ENCODE measurements at regions not wholly inside any gene's neighbourhood (a gene's known extent, or its start where the extent isn't known, plus 50 kb on each side); places are given as distances from the start of the nearest gene placed in this dataset.

DNA sequence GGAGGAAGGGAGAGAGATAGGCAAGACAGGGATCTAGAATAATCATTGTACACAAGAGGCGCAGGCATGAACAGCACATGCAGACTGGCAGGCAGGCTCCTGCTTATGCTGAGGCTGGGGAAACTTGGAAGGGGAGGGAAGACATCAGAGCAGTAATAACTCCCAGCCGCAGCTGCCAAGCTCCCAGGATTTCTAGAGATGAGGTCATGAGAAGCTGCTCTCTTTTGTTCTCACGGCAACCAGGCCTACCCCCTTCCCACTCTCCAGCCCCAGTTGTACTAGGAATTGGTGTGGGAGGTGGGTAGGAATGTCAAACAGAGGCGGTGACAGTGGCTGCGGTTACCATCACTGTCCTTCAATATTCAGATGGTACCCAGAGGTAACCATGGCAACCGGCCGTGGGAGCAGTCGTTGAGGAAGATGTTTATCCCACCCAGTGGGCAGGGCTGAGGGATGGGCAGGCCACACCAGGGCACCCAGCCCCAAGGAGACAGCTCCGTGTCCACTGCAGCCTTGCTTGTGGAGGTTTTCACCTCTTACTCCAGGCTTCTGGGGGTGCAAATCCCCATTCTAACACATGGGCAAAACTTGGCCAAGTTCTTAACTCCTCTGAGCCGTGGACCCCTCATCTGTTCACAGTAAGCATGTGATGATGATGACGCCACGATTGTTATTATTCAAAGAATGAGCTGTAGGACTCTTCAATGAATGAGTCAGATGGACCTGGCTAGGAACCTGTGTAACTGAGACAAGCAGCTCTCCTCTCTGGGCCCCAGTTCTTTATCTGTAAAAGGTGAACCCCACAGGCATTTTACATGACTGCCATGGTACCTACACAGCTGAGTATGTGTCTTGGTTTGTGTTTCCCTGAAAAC, 360.8 kb upstream of the PROK2 start:
- DNase-seq: no peak

DNA sequence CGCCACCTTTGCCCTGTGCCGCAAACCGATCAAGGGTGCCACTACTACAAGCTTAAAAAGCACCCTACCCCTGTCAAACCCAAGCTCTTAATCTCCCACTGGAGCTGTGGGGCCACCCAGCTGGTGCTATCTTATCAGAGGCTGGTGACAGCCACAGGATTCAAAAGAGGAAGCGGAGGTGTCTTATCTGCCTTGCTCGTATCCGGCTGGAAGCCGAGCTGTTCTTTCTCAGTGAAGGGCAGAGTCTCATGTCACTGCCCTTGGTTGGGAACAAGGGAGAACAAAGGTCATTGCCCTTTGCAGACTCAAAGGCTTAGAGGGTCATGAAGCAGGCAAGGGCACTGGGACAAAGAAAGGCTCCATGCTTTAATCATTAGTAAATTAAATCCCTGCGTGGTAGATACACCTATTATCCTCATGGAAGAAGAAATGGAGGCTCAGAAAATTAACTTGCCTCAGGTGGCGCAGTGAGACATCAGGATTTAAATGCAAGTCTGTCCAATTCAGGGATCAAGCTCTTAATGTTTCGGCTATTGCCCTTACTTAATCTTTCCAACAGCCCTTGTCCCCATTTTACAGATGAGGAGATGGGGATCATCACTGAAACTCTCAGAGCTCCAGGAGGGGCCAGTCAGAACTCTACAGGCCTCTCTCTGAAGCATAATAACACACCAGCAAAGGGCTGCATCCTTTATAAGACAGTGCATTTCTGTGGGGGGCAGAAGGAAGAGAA, 360.0 kb upstream of the PROK2 start:
- DNase-seq: peak; percentile 32 to 43

- DNase-seq: no peak
Observed at GRCh38 chr3:72143966-72144717, 359.2 kb upstream of the PROK2 start.

- no peak for DNase-seq
Observed at GRCh38 chr3:72143322-72143721, 358.4 kb upstream of the PROK2 start.

DNA sequence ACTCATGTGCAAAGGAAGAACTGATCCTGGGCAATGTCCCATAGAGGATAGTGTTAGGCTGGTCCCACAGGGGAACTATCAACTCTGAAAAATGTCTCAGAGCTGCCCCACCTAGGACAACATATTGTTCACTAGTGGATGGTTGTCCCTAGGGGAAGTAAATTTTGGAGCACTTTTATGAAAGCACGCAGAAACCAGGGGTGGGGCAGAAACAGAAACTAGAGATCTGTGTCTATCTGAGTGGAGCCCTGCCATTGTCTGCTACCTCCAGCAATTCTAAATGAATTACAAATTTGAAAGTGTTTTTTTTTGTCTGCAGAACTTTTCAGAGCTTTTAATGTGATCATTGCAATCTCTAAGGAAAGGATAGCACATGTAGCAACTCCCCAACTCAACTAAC, 357.1 kb upstream of the PROK2 start:
- DNase-seq: no peak

DNA sequence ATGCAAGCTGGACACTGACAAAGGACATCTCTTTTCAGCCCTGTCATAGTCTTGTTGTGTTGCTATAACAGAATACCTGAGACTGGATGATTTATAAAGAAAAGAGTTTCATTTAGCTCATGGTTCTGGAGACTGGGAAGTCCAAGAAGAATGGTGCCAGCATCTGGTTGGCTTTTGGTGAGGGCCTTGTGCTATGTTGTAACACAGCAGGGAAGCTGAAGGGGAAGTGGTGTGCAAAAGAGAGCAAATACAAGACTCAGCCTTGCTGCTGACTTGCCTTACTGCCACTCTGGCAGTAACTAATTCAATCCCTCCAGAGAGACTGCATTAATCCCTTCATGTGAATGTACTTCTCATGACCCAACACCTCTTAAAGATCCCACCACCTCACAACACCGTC, 356.3 kb upstream of the PROK2 start:
- DNase-seq: peak in 1 of 2 donors; percentile 17

DNA sequence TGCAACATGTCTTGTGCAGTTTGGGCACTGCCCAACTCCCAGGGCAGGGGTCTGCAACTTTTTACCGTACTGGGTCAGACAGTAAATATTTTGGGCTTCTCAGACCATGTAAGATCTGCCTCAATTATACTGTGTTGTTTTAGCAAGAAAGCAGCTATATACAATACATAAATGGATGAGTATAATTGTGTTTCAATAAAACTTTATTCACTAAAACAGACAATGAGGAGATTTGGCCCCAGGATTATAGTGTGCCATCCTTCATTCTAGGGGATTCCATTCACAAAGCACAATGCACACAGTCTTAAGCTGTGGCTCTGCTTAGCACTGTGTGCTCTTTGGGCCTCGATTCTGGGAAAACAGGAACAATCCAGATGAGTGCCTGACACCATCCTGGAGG, 354.4 kb upstream of the PROK2 start:
- DNase-seq: no peak

DNA sequence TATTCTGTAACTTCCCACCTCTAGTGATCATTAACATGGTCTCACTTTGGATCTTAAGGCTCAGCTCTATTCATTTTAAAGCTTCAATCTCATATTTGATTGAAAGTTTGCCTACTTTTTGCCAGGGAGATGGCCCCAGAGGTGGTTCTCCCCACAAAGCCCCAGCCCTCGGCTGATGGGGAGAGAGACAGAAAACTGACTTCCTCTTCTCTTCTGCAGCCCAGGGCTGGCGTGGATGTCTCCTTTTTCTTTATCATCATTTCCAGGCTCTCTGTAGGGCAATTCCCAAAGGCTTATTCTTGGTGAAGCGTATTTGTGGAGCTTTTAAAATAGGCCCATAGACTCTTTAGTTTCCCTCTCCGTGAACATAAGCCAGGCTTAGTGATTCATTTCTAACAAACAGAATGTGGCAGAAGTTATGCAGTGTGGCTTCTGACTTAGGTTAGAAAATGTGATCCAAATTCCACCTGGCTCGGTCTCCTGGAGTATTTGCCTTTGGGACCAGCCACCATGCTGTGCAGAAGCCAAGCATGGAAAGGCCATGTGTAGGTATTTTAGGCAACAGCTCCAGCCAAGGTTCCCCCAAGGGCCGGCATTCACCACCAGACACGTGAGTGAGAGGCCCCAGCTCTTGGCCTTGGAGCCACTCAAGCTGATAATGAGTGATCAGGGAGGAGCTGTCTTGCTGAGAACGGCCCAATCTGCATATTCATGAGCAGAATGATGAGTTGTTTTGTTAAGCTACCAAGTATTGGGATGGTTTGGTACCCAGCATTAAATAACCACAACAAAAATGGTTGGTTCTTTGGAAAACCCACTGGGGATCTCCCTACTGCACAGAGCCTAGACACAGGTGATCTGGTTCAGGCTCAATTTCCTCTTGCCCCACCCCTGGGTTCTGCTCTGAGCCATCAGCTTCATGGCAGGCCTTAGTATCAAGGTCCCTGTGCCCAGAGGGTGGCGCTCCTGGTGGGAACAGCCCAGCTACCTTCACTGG, 353.2 kb upstream of the PROK2 start:
- no peak for DNase-seq

GRCh38 chr3:72135636-72136035, 350.7 kb upstream of the PROK2 start:
- DNase-seq: no peak

GRCh38 chr3:72134989-72135451, 350.1 kb upstream of the PROK2 start:
- no peak for DNase-seq

GRCh38 chr3:72133329-72134011, 348.5 kb upstream of the PROK2 start:
- no peak for DNase-seq

DNA sequence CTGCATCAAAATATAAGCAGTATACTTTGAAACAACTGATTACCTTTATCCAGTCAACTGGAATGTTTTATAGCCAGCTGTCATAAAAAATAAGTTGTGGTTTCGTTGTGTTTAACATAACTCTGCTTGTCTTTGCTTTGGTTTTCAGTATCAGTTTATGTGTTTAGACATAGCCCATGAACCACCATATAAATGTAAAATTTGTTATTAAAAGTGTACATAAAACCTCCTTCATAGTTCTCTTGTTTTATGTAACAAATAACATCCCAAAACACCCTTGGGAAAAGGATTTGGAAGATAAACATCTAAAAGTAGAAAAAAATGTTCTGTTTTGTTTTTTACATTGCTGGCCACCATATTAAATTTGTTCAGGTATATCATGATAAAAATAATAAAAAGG, 347.0 kb upstream of the PROK2 start:
- DNase-seq: no peak

- DNase-seq: no peak
Observed at GRCh38 chr3:72130565-72130964, 345.6 kb upstream of the PROK2 start.

DNA sequence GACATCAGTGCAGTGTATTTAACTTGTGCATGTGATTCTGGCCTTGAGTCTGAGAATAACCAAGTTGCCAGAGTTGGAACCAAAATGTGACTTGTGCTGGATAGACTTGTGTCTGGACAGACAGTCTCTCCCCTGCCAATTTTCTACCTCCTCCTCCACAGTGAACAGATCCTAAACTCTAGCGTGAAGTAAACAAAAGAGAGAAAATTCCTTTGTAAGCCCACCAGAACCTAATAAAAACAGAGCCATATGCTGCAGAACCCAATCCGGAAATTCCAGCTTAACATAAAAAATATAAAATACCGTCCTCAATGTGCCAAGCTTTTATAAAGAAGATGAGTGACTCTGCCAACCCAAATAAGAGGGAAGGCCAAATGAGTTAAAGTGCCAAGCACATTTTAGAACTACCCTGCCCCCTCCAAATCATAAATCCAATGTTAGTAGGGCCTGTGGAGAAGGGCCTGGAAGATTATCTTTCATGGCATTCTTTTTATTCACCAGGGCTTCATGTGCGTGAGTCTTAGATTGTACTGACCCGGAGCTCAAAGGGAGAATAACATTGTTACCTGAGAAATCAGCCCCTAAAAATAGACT, 344.6 kb upstream of the PROK2 start:
- no peak for DNase-seq

DNA sequence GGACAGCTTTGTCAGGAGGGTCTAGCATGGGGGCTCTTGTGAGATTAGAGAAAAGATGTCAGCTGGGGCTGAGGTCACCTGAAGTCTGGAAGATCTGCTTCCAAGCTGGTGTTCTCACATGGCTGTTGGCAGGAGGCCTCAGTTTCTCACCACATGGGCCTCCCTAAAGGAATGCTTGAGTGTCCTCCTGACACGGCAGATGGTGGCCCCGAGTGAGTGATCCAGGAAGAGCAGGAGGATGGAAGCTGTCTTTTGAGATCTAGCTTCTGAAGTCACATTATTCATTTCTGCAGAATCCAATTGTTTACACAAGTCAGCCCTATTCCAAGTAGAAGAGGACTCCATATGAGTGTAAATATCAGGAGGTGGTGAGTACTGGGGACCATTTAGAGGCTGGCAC, 344.0 kb upstream of the PROK2 start:
- no peak for DNase-seq

GRCh38 chr3:72127844-72128243, 342.9 kb upstream of the PROK2 start:
- DNase-seq: peak; percentile 86 to 93

DNA sequence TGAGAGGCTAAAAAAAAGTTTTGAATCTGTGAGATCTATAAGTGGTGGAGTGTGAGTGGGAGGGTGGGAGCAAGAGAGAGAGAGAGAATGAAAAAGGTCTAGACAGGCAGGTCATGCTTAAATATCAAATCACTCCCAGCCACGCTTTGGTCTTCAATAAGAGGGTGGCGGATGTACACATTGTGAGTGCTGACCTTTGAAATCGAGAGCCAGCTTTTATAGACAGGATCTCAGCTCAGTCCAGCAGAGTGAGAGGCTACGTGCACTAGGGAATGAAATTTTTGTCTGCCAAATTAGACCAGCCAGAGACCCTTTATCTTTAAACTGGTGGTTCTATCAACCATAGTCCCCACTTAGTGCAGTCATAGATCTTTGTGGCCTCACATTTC, 342.3 kb upstream of the PROK2 start:
- DNase-seq: no peak

GRCh38 chr3:72126441-72127223, 341.7 kb upstream of the PROK2 start:
- peak; percentile 61 to 68 for DNase-seq

DNA sequence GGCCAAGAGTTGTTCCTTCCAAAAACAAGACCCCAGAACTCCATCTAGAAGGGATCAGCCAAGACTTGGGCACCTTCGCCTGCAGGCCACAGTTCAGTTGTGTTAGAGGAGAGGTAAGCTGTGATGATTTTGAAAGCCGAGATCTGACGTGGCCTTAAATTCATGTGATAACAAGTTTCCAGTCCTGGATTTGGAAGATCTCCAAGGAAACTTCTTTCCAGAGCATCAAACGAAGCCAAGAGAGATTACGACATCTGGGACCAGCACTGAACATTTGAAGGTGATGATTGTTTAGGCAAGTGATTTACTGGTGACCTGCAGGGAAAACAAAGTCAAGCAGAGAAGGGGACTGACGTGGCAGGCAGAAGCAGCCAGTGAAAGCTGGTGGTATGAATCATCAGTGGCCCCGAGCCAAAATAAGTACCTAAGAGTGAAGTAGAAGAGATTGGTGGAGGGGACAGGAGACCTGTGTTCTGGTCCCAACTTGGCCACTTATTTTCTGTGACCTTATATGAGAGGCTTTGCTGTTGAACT, 339.0 kb upstream of the PROK2 start:
- no peak for DNase-seq
